T-helper 17 cell (primary cell): ENCODE measurements at regions not wholly inside any gene's neighbourhood (a gene's known extent, or its start where the extent isn't known, plus 50 kb on each side); places are given as distances from the start of the nearest gene placed in this dataset.
"Not testable (repeated sequence)": the region's sequence is repeated elsewhere in the genome, so short reads cannot be mapped to it uniquely, and the experiment has no call there.

Experiments used
- ATAC-seq: fragments of 150-1000 bp; cut with Tn5 transposase; 2 replicates; pipeline ENCODE4 v1.10.0; 2021; ENCODE audit warnings: mild to moderate bottlenecking, moderate library complexity
- DNase-seq, 3 donors: peaks; one replicate each; pipeline versions ENCODE4 v3.0.0 to v3.0.0-alpha.2; 2020 to 2021
- H3K9me3 ChIP-seq: one replicate; pipeline ENCODE4 v1.7.0; 2013; ENCODE audit warnings: low read length, mild to moderate bottlenecking; ENCODE audit not compliant: control insufficient read depth, poor library complexity, severe bottlenecking
- H3K27ac Mint-ChIP-seq: one replicate; pipeline ENCODE4 v1.8.0; 2022; ENCODE audit warnings: mild to moderate bottlenecking, moderate library complexity, mixed read lengths
- H3K27me3 Mint-ChIP-seq: one replicate; pipeline ENCODE4 v1.8.0; 2022; ENCODE audit warnings: mixed read lengths
- H3K36me3 Mint-ChIP-seq: one replicate; pipeline ENCODE4 v1.8.0; 2022; ENCODE audit warnings: low read depth, mixed read lengths
- H3K4me1 Mint-ChIP-seq: one replicate; pipeline ENCODE4 v1.8.0; 2022; ENCODE audit warnings: mild to moderate bottlenecking, mixed read lengths
- H3K4me3 Mint-ChIP-seq: one replicate; pipeline ENCODE4 v1.8.0; 2022; ENCODE audit warnings: mild to moderate bottlenecking, moderate library complexity, mixed read lengths

GRCh38 chr19:20313894-20314293 is 146.9 kb downstream of the ZNF486 start:
- DNase-seq (no peak), ATAC-seq (no peak)
- no peaks in the 10 kb centered on the region for H3K4me1 Mint-ChIP-seq
- no peaks in the 10 kb centered on the region for H3K27me3 Mint-ChIP-seq
- no peak overlapping the region for H3K4me3 Mint-ChIP-seq
- no peaks in the 10 kb centered on the region for H3K9me3 ChIP-seq
- H3K27ac Mint-ChIP-seq, result no peak overlapping the region
- H3K36me3 Mint-ChIP-seq, result no peaks in the 10 kb centered on the region

- Mint-ChIP-seq H3K4me3 (no peak overlapping the region), H3K27ac (no peak overlapping the region), H3K36me3 (no peaks in the 10 kb centered on the region), H3K4me1 (no peaks in the 10 kb centered on the region), H3K27me3 (peaks cover 9% of the 10 kb centered on the region)
- no peaks in the 10 kb centered on the region for H3K9me3 ChIP-seq
- ATAC-seq, result no peak
- no peak for DNase-seq
These were observed 140.1 kb downstream of the ZNF486 start for GRCh38 chr19:20307127-20307526.

DNA sequence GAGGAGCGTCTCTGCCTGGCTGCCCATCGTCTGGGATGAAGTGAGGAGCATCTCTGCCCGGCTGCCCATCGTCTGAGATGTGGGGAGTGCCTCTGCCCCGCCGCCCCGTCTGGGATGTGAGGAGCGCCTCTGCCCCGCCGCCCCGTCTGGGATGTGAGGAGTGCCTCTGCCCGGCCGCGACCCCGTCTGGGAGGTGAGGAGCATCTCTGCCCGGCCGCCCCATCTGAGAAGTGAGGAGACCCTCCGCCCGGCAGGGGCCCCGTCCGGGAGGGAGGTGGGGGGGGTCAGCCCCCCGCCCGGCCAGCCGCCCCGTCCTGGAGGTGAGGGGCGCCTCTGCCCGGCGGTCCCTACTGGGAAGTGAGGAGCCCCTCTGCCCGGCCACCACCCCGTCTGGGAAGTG is 129.3 kb downstream of the ZNF486 start:
- H3K27ac Mint-ChIP-seq, H3K9me3 ChIP-seq, H3K36me3 Mint-ChIP-seq, DNase-seq, H3K4me1 Mint-ChIP-seq, H3K27me3 Mint-ChIP-seq, H3K4me3 Mint-ChIP-seq, ATAC-seq: not testable (repeated sequence)

DNA sequence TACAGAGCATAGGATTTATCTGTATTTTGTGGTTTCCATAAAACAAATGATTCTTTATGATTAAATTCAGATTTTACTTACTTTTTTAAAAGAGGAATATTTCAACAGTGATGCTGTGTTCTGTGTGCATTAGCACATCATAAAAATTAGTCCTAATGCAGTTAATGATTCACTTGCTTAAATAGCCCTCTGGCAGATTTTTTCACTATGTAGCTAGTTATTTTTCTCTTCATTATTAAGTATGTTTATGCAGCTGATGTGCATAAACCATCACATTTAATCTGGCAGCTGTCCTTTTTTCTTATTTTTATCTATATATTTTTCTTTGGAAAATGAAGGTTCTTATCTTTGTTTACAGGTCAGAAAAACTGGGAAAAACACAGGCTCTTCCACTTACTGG is 127.2 kb downstream of the ZNF486 start:
- no peaks in the 10 kb centered on the region for H3K27me3 Mint-ChIP-seq
- no peak for DNase-seq
- no peak for ATAC-seq
- H3K4me3 Mint-ChIP-seq, result no peak overlapping the region
- no peaks in the 10 kb centered on the region for H3K4me1 Mint-ChIP-seq
- H3K27ac Mint-ChIP-seq, result no peak overlapping the region
- H3K36me3 Mint-ChIP-seq, result no peaks in the 10 kb centered on the region
- H3K9me3 ChIP-seq, result no peaks in the 10 kb centered on the region

DNA sequence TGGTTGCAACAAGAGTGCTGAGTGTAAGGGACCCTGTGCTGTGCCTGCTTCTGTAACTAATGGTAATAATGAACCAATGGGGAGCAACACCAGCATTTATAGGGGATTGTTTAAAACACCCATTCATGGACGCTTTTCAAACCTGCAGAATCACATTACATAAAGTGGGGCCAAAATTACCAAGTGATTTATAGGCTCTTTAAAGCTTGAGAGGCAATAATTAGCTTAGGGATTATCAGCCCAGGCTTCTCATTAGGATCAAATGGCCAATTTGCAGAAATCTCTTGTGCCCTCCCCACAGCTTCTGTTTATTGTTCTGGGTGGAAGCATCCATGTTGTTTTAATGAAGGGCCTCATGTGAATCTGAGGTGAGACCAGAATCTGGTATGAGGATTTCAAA is 125.5 kb downstream of the ZNF486 start:
- not testable (repeated sequence) for H3K27me3 Mint-ChIP-seq, ATAC-seq, H3K27ac Mint-ChIP-seq, H3K36me3 Mint-ChIP-seq, H3K4me1 Mint-ChIP-seq, H3K4me3 Mint-ChIP-seq, H3K9me3 ChIP-seq, DNase-seq

GRCh38 chr19:20289186-20289585 is 122.2 kb downstream of the ZNF486 start:
- ATAC-seq (no peak), DNase-seq (no peak)
- no peaks in the 10 kb centered on the region for H3K27me3 Mint-ChIP-seq
- H3K27ac Mint-ChIP-seq, result no peak overlapping the region
- no peaks in the 10 kb centered on the region for H3K9me3 ChIP-seq
- no peaks in the 10 kb centered on the region for H3K4me1 Mint-ChIP-seq
- no peak overlapping the region for H3K4me3 Mint-ChIP-seq
- no peaks in the 10 kb centered on the region for H3K36me3 Mint-ChIP-seq

DNA sequence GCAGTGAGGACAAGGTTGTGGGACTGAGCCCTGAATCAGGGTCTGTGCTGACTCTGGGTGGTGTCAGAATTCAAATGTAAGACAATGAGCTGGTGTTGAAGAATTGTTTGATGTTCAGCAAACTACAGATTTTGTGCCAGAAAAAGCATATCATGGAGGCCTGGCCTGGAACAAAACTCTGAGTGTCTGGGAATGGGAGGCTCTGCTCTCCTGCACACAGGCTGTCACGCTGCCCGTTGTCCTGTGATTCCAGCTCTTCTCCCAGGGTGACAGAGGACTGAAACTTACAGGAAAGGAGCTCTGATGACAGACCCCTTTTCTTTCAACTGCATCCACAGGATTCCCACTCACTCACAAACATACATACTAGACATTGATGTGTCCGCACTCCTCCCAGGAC is 120.1 kb downstream of the ZNF486 start:
- H3K4me3 Mint-ChIP-seq, result no peak overlapping the region

DNA sequence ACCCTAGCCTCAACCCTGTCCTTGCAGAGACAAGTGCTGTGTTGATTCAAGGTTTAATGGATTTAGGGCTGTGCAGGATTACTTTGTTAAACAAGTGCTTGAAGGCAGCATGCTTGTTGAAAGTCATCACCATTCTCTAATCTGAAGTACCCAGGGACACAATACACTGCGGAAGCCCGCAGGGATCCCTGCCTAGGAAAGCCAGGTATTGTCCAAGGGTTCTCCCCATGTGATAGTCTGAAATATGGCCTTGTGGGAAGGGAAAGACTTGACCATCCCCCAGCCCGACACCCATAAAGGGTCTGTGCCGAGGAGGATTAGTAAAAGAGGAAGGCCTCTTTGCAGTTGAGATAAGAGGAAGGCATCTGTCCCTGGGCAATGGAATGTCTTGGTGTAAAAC is 118.9 kb downstream of the ZNF486 start:
- H3K4me1 Mint-ChIP-seq, ATAC-seq, DNase-seq, H3K27ac Mint-ChIP-seq, H3K4me3 Mint-ChIP-seq, H3K9me3 ChIP-seq, H3K27me3 Mint-ChIP-seq, H3K36me3 Mint-ChIP-seq: not testable (repeated sequence)

More for the DNA sequence above, 120.1 kb downstream of the ZNF486 start:
- H3K9me3 ChIP-seq, result no peaks in the 10 kb centered on the region
- DNase-seq (no peak), ATAC-seq (no peak)
- Mint-ChIP-seq H3K27ac (no peak overlapping the region), H3K27me3 (no peaks in the 10 kb centered on the region), H3K4me1 (no peaks in the 10 kb centered on the region), H3K36me3 (no peaks in the 10 kb centered on the region)

DNA sequence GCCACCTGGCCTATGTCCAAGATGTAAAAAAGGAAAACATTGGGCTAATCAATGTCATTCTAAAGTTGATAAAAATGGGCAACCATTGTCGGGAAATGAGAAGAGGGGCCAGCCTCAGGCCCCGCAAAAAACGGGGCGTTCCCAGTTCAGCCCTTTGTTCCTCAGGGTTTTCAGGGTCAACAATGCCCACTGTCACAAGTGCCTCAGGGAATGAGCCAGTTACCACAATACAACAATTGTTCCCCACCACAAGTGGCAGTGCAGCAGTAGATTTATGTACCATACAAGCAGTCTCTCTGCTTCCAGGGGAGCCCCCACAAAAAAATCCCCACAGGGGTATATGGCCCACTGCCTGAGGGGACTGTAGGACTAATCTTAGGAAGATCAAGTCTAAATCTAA is 112.5 kb downstream of the ZNF486 start:
- H3K4me1 Mint-ChIP-seq, result peaks cover 2% of the 10 kb centered on the region
- H3K4me3 Mint-ChIP-seq, result no peak overlapping the region
- DNase-seq (no peak), ATAC-seq (no peak)
- no peaks in the 10 kb centered on the region for H3K36me3 Mint-ChIP-seq
- no peak overlapping the region for H3K27ac Mint-ChIP-seq
- H3K9me3 ChIP-seq, result no peaks in the 10 kb centered on the region
- H3K27me3 Mint-ChIP-seq, result no peaks in the 10 kb centered on the region

DNA sequence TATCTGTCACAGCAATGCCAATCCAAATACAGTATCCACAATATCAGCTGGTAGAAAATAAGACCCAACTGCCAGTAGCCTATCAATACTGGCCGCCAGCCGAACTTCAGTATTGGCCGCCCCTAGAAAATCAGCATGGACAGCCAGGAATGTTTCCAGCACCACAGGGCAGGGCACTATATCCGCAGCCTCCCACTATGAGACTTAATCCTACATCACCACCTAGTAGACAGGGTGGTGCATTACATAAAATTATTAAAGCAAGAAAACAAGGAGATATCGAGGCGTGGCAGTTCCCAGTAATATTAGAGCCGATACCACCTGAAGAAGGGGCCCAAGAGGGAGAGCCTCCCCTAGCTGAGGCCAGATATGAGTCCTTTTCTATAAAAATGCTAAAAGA is 111.3 kb downstream of the ZNF486 start:
- DNase-seq (no peak), ATAC-seq (no peak)
- Mint-ChIP-seq H3K27me3 (no peaks in the 10 kb centered on the region), H3K36me3 (no peaks in the 10 kb centered on the region), H3K4me3 (no peak overlapping the region), H3K4me1 (peaks cover 2% of the 10 kb centered on the region), H3K27ac (no peak overlapping the region)
- no peaks in the 10 kb centered on the region for H3K9me3 ChIP-seq

DNA sequence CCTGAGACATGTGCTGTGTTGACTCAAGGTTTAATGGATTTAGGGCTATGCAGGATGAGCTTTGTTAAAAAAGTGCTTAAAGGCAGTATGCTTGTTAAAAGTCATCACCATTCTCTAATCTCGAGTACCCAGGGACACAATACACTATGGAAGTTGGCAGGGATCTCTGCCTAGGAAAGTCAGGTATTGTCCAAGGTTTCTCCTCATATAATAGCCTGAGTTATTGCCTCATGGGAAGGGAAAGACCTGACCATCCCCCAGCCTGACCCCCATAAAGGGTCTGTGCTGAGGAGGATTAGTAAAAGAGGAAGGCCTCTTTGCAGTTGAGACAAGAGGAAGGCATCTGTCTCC is 109.7 kb downstream of the ZNF486 start:
- not testable (repeated sequence) for ATAC-seq, H3K27ac Mint-ChIP-seq, H3K9me3 ChIP-seq, H3K4me3 Mint-ChIP-seq, H3K36me3 Mint-ChIP-seq, H3K27me3 Mint-ChIP-seq, DNase-seq, H3K4me1 Mint-ChIP-seq

DNA sequence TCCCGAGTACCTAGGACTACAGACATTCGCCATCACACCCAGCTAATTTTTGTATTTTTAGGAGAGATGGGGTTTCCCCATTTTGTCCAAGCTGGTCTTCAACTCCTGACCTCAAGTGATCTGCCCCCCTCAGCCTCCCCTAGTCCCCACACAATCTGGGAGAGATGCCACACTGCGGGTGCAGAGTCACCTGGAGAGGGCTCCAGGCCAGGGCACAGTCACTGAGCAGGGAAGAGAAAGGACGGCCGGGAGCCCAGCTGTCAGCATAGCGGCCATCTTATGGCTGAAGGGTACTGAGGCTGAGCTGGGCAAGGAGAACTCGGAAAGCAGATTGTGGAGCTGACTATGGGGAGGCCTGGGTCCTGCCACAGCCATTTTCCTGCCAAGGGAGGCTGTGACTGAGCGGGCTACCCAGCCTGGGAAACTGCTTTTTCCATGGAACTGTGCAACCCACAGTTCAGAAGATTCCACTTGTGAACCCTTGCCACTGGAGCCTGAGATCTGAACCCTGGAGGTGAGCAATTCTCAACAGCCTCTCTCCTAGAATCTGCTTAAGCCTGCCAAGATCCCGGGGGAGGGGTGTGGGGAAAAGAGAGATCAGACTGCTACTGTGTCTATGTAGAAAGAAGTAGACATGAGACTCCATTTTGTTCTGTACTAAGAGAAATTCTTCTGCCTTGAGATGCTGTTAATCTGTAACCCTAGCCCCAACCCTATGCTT is 109.2 kb downstream of the ZNF486 start:
- ATAC-seq, result no peak
- DNase-seq, result no peak
- no peak overlapping the region for H3K27ac Mint-ChIP-seq
- H3K4me3 Mint-ChIP-seq, result no peak overlapping the region
- H3K27me3 Mint-ChIP-seq, result no peaks in the 10 kb centered on the region
- peaks cover 2% of the 10 kb centered on the region for H3K4me1 Mint-ChIP-seq
- no peaks in the 10 kb centered on the region for H3K36me3 Mint-ChIP-seq
- H3K9me3 ChIP-seq, result no peaks in the 10 kb centered on the region

DNA sequence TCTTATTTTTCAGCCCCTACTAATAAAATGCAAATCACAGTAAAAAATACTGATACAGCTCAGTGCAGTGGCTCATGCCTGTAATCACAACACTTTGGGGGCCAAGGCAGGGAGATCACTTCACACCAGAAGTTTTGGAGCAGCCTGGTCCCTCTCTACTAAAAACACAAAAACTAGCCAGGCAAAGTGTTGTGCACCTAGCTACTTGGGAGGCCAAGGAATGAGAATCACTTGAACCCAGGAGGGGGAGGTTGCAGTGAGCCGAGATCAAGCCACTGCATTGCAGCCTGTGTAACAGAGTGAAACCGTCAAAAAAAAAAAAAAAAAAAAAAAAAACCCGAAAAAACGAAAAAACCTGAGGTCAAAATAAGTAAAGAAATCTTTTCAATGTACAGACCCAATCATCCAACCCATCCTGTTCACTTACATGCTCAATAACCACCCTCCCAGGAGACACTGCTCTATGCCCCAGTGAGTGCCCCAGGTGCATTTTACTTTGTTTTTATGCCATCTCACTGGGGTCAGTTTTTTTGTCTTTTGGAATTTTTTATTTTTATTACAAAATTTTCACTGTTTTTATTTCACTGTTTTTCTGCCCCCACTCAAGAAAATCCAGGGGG is 107.0 kb downstream of the ZNF486 start:
- Mint-ChIP-seq H3K4me3 (no peak overlapping the region), H3K27me3 (no peaks in the 10 kb centered on the region), H3K36me3 (no peaks in the 10 kb centered on the region), H3K27ac (no peak overlapping the region), H3K4me1 (peaks cover 2% of the 10 kb centered on the region)
- H3K9me3 ChIP-seq, result no peaks in the 10 kb centered on the region
- DNase-seq, result no peak
- ATAC-seq, result no peak

DNA sequence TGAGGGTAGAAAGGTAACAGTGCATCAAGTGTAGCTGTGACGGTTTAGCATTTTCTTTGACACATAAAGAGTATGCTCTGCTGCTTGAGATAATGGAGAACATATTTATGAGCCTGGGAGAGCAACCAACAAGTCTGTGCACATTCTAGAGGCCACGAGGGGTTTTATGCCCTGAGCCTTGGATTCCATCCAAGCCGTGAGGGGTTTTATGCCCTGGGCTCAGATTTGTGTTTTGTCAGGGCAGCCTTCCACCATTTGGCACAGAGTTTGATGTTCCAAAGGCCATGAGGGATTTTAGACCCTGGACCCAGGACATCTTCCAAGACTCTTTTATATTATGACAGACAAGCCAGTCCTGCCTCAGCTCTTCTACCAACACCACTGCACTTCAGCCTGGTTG is 106.4 kb downstream of the ZNF486 start:
- no peak for ATAC-seq
- H3K9me3 ChIP-seq, result no peaks in the 10 kb centered on the region
- H3K4me3 Mint-ChIP-seq, result no peak overlapping the region
- H3K36me3 Mint-ChIP-seq, result no peaks in the 10 kb centered on the region
- DNase-seq, result no peak
- no peaks in the 10 kb centered on the region for H3K27me3 Mint-ChIP-seq
- no peak overlapping the region for H3K27ac Mint-ChIP-seq
- peaks cover 2% of the 10 kb centered on the region for H3K4me1 Mint-ChIP-seq
